CD4-positive, alpha-beta T cell treated with Interleukin-21 for 1 hour (primary cell): ENCODE measurements at regions not wholly inside any gene's neighbourhood (a gene's known extent, or its start where the extent isn't known, plus 50 kb on each side); places are given as distances from the start of the nearest gene placed in this dataset.

ENCODE experiments used
- DNase-seq: peaks from one replicate; pipeline ENCODE4 v3.0.0-alpha.2; 2020

DNA sequence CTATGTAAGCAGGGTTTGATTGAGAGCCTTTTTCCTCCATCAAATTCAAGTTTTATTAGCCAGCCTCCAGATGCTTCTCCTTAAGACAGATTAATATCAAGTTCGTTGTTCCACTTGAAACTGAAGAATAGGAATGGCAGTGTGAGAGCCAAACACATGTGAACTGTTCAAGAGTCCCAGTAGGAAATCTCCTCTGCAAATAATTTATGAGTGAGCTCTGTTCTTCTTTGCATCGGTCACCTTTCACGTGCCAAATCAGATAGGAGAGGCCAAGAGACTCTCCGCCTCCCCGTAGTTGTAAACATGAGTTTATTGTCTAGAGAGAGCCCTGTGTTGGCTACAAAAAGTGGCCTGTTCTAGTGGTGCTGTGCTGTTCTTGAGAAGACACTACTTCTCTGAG, 372.1 kb upstream of the NR2F2 start:
- DNase-seq: no peak

DNA sequence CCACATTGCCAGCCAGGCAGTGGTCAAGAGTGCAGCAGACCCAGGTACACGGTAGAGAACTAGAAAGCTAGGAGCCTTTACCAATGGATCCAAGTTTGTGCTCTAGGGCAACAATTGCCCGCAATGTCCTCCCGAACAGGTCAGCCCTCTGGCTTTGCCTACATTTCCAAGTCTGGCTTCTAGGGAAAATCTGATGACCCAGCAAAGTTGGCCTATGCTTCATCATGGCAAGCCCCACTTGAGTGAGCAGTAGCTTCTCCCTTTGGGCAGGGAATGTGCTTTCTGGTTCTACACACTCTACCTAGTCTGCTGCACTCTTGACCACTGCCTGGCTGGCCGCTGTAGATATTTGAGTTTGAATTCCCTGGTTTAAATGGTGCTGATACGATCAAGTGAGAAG, 361.6 kb upstream of the NR2F2 start:
- no peak for DNase-seq

DNA sequence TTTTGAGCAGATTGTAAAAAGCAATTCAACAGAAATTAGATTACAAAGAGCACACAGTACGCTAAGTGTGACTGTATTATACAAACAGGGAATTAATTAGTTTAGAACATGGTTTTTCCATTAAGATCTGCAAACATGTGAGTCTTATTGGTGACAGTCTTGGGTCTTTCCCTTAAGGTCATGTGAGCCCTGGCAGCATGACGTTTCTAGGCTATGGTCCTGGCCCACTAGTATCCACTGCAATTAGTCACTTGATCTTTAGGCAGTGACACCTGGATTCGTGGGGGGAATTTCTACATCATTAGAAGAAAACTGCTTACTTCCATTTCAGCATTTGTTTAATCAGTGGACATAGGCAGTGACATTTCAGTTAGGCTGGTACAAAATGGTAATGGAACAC, 360.2 kb upstream of the NR2F2 start:
- no peak for DNase-seq

DNA sequence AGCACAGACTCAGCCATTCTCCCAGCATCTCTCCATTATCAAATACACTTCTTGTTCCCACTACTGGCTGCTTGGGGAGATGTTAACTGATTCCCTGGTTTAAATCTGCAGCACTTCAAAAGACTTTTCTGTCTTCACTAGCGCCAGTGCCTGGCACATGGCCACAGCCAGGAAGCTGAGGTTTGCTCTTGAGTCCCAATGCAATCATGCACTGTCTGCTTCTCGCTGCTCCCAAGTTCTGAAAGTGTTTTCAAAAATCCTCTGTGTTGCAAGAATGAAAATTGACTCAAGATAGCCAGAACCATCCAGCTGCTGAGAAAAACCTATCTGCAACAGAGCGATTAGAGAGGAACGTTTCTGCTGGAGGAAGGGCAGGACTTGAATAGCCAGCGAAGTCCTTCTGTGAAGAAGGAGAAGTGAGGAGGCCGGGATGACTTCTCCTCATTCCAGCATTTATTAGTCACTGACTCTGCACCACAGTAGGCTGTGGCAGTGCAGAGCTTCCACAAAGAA, 358.4 kb upstream of the NR2F2 start:
- DNase-seq: no peak

DNA sequence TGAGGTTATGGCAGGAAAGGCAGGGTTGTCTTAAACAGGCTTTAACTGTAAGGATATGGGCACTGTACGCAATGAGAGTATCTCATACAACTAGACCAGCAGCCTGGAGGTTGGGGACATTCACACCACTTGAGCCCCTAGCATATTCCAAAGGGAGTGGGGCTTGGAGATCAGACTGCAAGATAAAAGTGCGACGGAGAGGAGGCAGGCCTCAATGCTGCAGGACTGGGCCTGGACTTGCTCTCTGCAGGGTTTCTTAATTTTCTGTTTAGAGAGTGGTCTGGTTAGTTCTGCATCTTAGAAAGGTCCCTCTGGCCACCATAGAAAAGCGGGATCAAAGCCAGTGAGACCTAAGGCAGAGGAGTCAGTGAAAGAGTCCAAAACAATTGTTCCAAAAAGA, 357.7 kb upstream of the NR2F2 start:
- DNase-seq: no peak

DNA sequence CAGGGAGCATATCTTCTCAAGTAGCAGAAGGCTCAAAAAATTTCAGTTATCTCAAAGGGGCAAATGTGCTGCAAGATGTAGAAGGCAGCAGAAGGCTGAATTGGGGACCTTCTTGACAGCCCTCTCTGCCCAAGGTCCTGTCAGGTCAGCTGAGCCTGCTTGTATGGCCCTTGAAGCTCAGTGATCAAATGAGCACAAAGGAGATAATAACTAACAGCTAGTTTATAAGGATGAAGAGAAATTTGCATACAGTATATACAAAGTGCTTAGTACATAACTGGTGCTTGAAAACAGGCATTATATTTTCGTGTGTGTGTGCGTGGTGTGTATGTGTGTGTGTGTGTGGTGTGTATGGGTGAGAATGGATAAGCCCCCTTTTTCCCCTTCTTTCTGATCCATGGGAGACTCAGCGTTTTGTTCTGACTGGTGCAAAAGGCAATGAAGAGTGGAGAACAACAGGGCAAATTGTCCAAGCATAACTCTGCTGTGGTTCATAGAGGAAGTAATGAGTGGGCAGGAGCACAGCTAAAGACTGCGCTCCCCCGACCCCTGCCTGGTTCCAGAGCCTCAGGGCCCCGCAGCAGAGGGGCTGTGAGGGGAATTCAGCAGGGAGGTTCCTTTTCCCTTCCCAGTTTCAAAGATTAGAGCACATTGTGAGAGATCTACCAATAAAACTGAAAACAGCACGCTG, 356.8 kb upstream of the NR2F2 start:
- no peak for DNase-seq

DNA sequence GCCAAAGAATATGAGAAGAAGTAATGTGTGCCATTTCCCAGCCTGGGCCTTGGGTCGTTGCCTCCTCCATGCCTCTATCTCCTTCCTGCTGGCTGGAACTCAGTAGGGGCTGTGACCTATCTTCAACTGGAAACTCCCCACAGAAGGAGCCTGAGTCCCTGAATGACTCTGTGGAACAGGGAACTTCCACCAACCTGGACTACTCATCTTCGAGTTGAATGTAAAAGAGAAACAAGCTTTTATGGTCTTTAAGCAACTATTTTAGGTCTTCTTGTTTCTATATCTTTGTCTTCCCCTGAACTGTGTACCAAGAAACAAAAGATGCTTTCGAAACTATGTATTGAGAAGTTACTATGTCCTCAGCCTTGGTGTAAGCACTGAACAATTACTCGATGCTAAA, 355.3 kb upstream of the NR2F2 start:
- DNase-seq: no peak

DNA sequence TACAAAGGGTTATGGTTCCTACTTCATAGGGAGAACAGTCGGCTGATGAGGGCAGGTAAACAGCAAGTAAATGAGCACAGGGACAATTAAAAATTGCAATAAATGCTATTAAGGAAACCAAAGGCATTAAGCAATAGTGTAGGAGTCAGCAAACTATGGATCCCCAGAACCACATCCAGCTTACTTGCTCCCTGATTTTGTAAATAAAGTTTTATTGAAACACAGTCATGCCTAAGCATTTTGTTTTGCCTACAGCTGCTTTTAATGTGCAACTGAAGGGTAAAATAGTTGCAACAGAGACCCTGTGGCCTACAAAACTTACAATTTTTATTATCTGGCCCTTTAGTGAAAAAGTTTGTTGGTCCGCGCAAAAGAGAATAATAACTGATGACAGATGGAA, 351.2 kb upstream of the NR2F2 start:
- no peak for DNase-seq

DNA sequence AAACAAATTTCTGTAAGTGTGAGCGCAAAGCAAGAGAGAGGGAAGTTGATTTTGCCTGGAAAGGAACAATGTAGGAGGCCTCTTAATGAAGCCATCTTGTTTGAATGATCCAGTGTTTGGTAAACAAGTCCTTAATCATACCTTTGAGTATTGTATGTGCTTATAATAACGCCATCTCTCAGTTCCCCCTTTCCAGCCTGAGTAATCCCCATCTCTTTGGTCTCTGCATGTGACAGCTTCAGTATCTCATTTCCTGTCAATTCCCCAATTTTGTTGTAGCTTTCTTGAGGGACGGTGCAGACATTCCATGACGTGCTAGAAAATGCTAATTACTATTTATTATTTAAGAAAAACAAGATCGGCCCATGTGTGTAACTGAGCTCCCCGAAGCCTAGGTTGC, 349.3 kb upstream of the NR2F2 start:
- DNase-seq: no peak

DNA sequence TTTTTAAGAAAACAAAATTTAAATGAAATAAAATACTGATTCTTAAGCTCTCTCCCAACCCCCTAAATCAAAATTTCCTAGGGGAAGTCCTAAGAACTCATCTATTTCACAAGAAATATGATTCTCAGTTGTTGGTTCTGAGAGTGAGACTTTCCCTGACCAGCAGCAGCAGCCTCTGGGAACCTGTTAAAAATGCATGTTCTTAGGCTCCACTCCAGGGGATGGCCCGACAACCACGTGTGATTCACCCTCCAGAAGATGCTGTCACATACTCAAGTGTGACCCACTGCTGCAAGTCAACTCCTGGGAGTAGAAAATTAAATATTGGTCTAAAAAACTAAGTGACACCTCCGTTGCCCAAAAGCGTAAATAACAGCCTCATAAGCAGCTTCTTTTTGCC, 343.2 kb upstream of the NR2F2 start:
- DNase-seq: no peak

DNA sequence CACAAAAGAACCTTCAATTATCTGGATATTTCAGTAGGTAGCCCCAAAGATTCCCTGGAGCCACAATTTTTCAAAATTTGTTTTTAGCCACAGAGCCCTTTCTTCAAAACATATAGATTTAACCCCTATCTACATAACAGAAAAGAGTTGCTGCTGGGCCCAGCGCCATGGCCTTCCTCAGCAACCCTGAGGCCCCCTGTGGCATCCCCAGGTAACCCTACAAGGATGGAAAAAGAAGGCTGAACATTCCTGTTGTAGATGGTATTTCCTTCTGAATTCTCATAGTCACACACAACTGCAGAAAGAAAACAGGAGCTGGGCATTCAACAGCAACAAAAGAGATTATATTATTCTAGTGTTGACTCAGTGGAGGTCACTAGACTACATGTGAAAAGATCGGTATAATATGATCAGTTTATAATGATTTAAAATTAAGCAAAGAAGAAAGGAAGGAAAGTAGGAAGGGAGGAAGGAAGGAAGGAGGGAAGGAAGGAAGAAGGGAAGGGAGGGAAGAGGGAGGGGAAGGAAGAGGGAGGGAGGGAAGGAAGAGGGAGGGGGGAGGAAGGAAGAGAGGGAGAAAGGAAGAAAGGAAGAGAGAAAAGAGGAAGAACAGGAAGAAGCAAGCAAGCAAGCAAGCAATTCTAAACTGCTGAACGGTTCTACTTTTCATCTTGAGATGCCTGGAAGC, 342.5 kb upstream of the NR2F2 start:
- no peak for DNase-seq

DNA sequence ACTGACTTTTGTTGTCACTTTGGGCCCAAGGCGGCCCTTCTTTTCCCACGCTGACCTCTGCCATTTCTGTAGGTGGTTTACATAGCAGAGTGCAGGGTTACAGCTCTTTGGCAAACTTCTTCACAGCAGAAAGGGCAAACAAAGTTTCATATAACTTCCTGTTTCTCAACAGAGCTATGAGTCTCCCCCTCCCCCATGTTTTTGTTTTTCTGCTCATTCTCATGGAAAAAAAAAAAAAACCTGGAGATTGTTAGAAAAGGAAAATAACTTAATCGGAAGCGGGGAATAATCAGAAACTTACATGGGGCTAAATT, 342.0 kb upstream of the NR2F2 start:
- no peak for DNase-seq

DNA sequence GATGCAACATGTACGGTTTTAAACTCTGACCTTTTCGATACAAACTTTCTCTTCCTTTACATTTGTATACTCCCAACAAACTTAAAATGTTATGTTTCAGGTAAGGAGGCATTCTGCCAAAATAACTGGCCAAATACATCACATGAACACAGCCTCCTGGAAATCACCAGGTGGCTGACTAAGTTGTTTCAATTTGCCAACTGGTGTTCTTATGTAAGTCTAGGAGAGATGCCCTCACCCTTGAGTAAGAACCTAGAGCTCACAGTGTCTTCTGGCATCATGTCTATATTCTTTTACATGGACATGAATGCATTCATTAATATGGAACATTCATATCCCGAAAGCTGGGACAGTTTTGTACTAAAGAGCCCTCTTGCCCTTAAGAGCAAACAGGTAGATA, 341.1 kb upstream of the NR2F2 start:
- no peak for DNase-seq

DNA sequence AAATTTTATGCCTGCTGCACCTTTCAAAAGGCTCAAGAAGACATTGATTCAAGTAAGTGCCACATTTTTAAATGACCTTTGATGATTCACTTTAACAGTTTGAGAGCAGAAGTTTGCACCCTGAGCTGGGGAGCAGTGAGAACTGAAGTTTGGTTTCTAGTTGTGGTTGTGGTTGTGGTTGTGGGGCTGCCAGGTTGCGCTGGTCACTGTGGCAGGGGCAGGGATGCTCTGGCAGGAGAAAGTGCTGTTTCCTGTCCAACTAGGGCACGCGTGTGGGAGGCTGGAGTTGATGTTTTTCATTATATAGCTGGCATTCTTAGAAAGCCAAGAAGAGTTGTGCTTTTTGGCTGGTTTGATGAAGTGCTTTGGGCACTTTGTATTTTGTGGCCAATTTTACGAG, 339.7 kb upstream of the NR2F2 start:
- DNase-seq: no peak

DNA sequence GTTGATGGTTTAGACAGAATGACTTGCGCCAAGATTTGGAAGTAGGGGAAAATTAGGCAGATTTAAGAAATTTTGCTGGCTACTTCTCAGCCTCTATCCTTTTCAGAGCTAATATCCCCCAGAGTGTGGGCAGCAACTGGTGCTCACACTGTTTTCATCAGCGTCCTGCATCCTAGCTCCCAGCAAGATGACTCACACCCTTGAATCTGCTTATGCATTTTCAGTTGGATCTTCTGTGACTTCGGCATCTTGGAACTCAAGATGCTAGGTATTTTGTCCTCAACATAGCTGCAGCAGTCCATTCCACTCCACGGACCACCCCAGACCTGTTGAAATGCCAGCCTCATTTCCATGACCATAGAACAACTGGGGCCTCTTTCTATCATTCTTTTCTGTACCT, 336.1 kb upstream of the NR2F2 start:
- no peak for DNase-seq

DNA sequence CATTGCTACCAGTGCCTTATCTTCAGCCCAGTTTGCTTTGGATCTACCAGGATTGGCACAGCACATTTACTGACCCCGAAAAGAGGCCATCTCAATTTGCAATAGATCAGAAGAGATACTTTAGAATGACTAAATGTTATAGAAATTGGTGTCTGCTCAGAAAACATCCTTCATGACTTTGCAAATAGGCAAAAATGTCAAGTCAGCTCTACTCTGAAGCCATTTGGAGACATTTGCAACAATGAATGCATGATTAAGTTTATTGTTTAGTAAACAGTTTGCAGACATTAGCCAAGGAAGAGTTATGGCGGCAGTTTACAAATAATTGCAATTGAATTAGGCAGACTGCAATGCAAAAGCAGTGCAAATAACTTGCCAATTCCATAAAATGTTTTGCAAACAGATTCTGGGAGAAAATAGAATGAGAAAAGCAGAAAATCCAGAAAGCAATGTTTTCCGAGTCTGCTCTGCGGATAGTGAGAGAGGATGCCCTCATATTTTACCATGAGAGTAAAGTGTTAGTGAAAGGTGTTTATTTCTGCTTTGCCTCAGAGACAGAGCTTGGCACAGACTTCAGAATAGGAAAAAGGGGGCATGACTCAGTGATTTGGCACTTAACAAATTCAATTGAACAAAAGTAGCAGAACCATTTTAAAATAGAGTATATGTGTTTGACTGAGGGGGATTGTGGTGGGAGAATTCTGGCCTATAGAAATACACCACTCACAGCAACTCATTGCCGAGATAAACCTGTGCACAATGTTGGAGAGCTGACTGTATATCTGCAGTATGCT, 334.9 kb upstream of the NR2F2 start:
- no peak for DNase-seq

DNA sequence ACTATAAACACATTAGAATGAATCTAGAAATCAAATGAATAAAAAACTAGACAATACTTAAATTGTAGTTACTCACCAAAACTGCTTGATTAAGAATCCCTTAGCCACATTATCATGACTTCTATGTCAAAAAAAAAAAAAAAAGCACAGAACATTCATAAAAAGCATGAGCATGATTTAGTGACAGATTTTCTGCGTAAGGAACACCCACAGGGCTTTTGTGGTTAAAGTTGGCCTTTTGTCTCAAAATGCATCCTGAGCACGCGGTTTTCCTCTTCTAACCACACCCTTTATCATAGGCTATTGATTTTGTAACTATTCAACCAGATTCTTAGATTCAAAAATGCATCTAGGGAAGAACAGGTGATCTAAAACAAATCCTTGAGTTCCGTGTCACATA, 334.0 kb upstream of the NR2F2 start:
- DNase-seq: peak; percentile 7

DNA sequence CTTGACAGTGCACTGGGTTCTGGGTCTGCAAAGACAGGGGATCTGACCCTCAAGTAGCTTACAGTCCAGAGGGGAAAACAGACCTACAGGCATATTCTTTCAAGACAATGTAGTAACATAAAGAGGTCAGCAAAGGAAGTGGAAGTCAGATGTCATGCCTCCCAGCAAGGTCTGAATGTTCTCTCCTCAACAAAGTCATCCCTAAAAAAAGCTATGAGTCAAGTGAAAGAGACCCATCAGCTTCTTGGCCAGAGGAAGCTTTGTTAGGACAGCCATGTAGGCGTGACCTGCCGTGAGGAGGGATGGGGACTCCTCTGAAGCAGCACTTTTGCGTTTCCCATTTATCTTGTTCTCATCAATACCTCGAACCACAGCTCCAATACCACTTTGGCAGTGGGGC, 331.6 kb upstream of the NR2F2 start:
- DNase-seq: no peak

DNA sequence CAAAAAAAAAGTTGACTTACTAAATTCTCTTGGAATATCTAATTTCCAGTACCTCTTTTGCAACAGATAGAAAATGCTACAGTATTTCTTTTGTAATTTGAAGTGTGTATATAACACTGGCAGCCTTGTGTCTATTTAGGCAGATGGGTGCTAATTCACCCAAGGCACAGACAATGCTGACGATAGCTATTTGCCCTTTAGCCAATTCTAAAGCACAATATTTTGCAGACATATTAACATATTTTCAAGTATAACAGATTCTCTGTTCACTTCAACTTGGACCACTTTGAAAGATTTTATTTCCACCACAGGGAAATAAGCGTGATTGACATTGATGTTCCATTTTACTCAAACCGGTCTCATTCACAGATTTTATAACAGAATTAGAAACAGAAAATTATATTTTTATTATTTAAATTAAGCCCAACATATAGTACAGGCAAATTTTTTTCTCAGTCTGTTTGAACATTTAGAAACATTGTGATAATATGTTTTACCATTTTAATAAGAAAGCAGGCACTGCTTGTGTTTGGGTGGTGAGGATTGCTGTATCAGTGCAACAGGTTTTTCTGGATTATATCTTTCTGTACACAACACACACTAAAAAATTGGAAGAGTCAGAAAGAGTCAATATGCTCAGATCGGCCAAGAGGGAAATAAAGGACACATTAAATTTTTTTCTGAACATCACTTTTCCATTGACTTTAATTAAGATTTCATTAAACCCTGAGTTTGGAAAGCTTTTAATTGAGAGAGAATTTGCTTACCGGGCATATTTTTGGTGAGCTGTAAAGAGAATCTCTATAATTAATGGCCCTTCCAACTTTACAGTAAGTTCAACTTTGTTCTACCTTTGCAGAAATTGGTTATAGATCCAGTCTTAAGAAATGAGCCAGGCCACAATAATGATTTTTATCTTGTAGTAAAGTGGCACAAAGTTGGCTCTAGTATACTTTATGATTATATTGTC, 327.3 kb upstream of the NR2F2 start:
- DNase-seq: no peak

DNA sequence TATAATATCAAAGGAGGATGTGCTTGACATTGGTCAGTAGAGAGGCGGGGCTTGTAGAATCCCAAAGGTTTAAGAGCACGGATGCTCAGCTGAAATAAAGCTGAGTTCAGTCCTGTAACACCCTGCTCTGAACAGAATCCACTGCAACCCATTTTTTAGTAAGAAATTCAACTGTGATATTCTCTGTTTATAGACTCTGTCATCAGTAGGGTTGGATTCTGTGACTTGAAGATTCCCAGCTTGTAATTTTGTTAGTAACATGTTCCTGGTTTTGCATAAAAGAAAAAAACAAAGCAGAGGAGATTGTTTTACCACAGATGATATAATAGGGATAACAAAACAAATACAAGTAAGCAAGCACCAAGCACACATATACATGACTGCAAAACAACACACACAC, 324.6 kb upstream of the NR2F2 start:
- no peak for DNase-seq

DNA sequence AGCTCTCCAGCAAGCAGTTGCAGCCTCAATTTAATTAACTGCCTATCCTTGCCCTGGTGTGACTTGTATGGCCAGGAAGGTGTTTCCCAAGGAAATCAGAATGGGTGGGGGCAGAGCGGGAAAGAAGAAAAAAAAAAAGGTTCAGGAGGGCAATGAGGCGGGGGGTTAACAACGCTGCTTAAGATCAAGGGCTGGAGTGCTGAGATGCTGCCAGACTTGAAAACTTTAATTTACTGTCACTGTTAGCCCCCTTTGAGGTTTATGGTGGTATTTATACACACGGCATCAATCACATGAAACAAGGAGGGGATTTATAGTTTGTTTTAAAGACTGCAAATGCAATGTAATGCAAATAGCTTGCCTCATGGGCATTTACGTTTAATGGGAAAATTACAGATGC, 319.4 kb upstream of the NR2F2 start:
- no peak for DNase-seq

DNA sequence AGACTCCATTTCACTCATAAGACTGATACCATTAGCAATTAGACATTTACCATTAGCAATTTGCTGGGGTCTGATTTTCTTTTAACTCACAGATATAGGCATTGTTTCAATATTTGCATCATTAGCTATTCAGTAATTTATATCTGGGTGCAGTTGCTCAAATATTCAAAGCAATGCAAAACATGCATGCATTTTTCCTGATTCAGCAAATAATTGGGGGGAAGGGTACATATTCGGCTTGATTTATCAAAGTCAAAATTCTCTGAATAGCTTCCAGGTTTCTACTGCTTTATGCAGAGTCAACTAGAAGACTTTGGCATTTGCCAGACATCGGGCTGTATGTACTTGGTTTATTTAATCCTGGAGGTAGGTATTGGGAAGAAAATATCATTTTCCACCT, 315.6 kb upstream of the NR2F2 start:
- no peak for DNase-seq

DNA sequence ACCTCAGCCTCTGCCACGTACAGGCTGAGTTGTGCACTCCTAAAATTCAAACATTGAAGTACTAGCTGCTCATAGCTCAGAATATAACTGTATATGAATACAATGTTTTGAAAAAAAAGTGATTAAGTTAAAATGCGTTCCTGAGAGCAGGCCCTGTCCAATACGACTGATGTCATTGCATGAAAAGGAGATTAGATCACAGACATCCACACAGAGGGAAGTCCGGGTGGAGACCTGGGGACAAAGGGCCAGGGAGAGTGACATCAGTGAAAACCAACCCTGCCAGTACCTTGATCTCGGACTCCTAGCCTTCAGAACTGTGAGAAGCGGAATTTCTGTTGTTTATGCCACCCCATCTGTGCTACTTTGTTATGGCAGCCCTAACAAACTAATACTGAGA, 311.4 kb upstream of the NR2F2 start:
- no peak for DNase-seq
